OCI-LY7 (cell line): ENCODE measurements at regions not wholly inside any gene's neighbourhood (a gene's known extent, or its start where the extent isn't known, plus 50 kb on each side); places are given as distances from the start of the nearest gene placed in this dataset.

ENCODE experiments used
- CTCF ChIP-seq: fragments of 200-600 bp; sonication (generic); conservative IDR thresholded peaks from 2 replicates; pipeline ENCODE4 v1.5.1; 2014; ENCODE audit warnings: mild to moderate bottlenecking, antibody characterized with exemption, low read length, moderate library complexity, mixed read lengths
- EZH2phosphoT487 ChIP-seq: fragments of 200-600 bp; sonication (generic); IDR thresholded peaks from 2 replicates; pipeline ENCODE4 v1.6.1; 2018; ENCODE audit warnings: low read depth, borderline replicate concordance, mild to moderate bottlenecking, mixed run types, antibody characterized with exemption, low read length, moderate library complexity, mixed read lengths

- TF ChIP-seq CTCF (no peak), EZH2phosphoT487 (no peak)
Measured at GRCh38 chr10:36425131-36425797, 700.1 kb upstream of the ANKRD30A start.
